DOHH2 (cell line): ENCODE measurements at regions not wholly inside any gene's neighbourhood (a gene's known extent, or its start where the extent isn't known, plus 50 kb on each side); places are given as distances from the start of the nearest gene placed in this dataset.

Source experiments
- H3F3A ChIP-seq: fragments of 200-600 bp; sonication (generic), shearing (Covaris generic); 2 replicates; pipeline ENCODE4 v1.6.0; 2016; ENCODE audit warnings: antibody characterized with exemption, mild to moderate bottlenecking; ENCODE audit not compliant: control insufficient read depth, insufficient read depth
- H3K27ac ChIP-seq: fragments of 200-600 bp; sonication (generic); 2 replicates; pipeline ENCODE4 v1.5.1; 2014; ENCODE audit warnings: low read depth, mild to moderate bottlenecking, low read length, moderate library complexity
- H3K27me3 ChIP-seq: fragments of 200-600 bp; sonication (generic); 2 replicates; pipeline ENCODE4 v1.6.1; 2014; ENCODE audit warnings: mild to moderate bottlenecking, low read length, mixed read lengths; ENCODE audit not compliant: control insufficient read depth
- H3K36me3 ChIP-seq: fragments of 200-600 bp; sonication (generic); 2 replicates; pipeline ENCODE4 v1.6.1; 2014; ENCODE audit warnings: mild to moderate bottlenecking, low read length, moderate library complexity, mixed read lengths; ENCODE audit not compliant: control insufficient read depth
- H3K4me1 ChIP-seq: fragments of 200-600 bp; sonication (generic); 2 replicates; pipeline ENCODE4 v1.6.1; 2014; ENCODE audit warnings: mild to moderate bottlenecking, low read length, mixed read lengths; ENCODE audit not compliant: control insufficient read depth
- H3K4me2 ChIP-seq: fragments of 200-600 bp; sonication (generic); 2 replicates; pipeline ENCODE4 v1.6.0; 2014; ENCODE audit warnings: mild to moderate bottlenecking, low read length, moderate library complexity
- H3K4me3 ChIP-seq: fragments of 200-600 bp; sonication (generic); 2 replicates; pipeline ENCODE4 v1.5.1; 2014; ENCODE audit warnings: mild to moderate bottlenecking, low read length, mixed read lengths
- H3K79me2 ChIP-seq: fragments of 200-600 bp; sonication (generic); 2 replicates; pipeline ENCODE4 v1.6.1; 2014; ENCODE audit warnings: mild to moderate bottlenecking, low read length, mixed read lengths; ENCODE audit not compliant: control insufficient read depth
- H3K9me2 ChIP-seq: fragments of 200-600 bp; sonication (generic); replicated peaks from 2 replicates; pipeline ENCODE4 v1.6.1; 2014; ENCODE audit warnings: mild to moderate bottlenecking, low read length, mixed read lengths; ENCODE audit not compliant: control insufficient read depth
- H3K9me3 ChIP-seq: fragments of 200-600 bp; sonication (generic); 2 replicates; pipeline ENCODE4 v1.6.1; 2014; ENCODE audit warnings: antibody characterized with exemption, low read length, mixed read lengths; ENCODE audit not compliant: control insufficient read depth, insufficient read depth
- H4K20me1 ChIP-seq: fragments of 200-600 bp; sonication (generic); 2 replicates; pipeline ENCODE4 v1.6.0; 2014; ENCODE audit warnings: low read depth, mild to moderate bottlenecking, antibody characterized with exemption, low read length, moderate library complexity; ENCODE audit not compliant: control insufficient read depth, insufficient read depth
- EZH2phosphoT487 ChIP-seq: fragments of 200-600 bp; sonication (generic); IDR thresholded peaks from 2 replicates; pipeline ENCODE4 v1.6.1; 2017; ENCODE audit warnings: borderline replicate concordance, mild to moderate bottlenecking, antibody characterized with exemption, low read length, moderate library complexity, mixed read lengths
- TF ChIP-seq, protein P1 (sequence below): fragments of 200-600 bp; sonication (generic); IDR thresholded peaks from one replicate; pipeline ENCODE4 v1.5.1; 2014; ENCODE audit warnings: antibody characterized with exemption, mild to moderate bottlenecking, low read depth, low read length; ENCODE audit not compliant: poor library complexity, severe bottlenecking

DNA sequence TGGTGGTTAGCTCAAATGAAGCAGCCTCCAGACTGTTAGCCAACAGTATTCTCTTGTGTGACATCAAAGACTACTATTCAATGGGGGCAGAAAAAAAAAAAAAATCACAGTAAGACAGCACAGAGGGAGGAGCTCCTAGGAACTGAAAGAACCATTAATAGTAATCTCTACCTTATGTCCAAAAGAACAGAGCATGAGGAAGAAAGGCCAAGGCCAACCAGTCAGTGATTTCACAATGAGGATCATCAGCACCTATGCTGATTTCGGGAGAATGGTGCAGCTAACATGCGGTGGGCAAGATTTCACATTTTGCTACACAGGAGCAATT lies 66.3 kb upstream of the SOX5 start:
- Histone ChIP-seq H3K4me3 (no peak overlapping the region), H3K9me3 (no peaks in the 10 kb centered on the region), H3K36me3 (no peaks in the 10 kb centered on the region), H3F3A (no peaks in the 10 kb centered on the region), H4K20me1 (no peaks in the 10 kb centered on the region), H3K27me3 (no peaks in the 10 kb centered on the region), H3K27ac (no peak overlapping the region), H3K79me2 (no peaks in the 10 kb centered on the region), H3K9me2 (no peaks in the 10 kb centered on the region), H3K4me2 (no peak overlapping the region), H3K4me1 (no peaks in the 10 kb centered on the region)
- TF ChIP-seq, protein P1, sequence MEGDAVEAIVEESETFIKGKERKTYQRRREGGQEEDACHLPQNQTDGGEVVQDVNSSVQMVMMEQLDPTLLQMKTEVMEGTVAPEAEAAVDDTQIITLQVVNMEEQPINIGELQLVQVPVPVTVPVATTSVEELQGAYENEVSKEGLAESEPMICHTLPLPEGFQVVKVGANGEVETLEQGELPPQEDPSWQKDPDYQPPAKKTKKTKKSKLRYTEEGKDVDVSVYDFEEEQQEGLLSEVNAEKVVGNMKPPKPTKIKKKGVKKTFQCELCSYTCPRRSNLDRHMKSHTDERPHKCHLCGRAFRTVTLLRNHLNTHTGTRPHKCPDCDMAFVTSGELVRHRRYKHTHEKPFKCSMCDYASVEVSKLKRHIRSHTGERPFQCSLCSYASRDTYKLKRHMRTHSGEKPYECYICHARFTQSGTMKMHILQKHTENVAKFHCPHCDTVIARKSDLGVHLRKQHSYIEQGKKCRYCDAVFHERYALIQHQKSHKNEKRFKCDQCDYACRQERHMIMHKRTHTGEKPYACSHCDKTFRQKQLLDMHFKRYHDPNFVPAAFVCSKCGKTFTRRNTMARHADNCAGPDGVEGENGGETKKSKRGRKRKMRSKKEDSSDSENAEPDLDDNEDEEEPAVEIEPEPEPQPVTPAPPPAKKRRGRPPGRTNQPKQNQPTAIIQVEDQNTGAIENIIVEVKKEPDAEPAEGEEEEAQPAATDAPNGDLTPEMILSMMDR = no peak
- TF ChIP-seq EZH2phosphoT487 = no peak

DNA sequence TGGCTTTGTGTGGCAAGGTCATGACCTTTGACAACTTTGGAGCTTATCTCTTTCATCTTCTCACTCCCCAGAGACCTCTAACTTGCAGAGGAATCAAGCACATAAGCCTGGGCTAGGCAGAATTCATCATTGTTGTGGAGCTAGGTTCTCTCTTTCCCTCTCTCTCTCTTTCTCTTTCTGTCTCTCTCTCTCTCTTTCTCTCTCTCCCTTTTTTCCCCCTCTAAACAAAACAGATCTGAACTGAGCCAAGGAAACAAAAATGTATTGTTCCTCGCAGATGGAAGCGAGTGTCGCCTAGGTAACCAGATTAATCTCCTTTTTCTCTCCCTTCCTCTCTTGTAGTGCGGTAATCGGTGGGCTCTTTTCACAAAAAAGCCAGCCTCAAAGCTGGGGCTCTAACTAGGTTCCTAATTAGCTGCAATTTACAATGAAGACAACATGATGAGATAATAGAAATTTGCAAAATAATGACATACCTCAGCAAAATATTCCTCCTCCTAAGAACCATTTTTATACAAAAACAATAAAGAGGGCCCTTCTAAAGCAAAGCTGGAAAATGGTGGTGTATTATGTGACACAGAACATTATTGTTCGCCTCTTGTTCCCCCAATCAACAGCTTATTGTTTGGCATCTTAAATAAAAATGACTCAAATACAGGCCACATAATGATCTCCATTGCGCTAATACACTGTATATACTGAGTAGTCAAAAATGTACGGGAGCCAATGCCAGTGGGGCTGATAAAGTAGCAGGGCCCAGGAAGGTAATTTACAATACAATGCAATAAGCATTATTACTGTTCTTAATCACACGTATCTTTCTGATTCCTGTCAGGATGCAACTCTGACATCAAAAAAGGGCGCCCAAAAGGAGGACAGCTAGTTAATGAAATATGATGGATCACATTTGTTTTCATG lies 65.7 kb upstream of the SOX5 start:
- no peaks in the 10 kb centered on the region for H3K36me3 ChIP-seq
- H3K27me3 ChIP-seq = no peaks in the 10 kb centered on the region
- no peaks in the 10 kb centered on the region for H3K4me1 ChIP-seq
- no peaks in the 10 kb centered on the region for H3K9me3 ChIP-seq
- no peaks in the 10 kb centered on the region for H3K9me2 ChIP-seq
- no peak overlapping the region for H3K27ac ChIP-seq
- H3F3A ChIP-seq = no peaks in the 10 kb centered on the region
- no peak overlapping the region for H3K4me3 ChIP-seq
- H3K4me2 ChIP-seq = no peak overlapping the region
- TF ChIP-seq EZH2phosphoT487 = no peak
- no peaks in the 10 kb centered on the region for H4K20me1 ChIP-seq
- H3K79me2 ChIP-seq = no peaks in the 10 kb centered on the region

DNA sequence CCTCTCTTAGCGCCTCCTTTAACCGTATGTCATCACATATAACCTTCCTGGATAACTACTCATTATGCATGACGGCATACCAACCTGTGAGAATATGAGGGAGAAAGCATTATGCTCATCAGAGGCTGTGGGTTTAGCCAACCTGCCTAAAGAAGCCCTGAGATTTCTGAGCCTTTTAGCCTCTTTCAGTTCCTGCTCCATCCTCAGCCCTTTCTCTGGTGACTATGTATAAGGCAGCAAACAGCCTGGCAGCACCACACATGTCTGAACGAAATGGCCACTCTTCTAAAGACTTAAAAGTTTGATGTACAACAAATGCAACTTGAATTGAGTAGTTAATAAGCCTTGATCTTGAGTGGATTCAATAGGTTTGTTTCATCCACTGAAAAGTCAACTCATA lies 64.8 kb upstream of the SOX5 start:
- H3K27me3 ChIP-seq = no peaks in the 10 kb centered on the region

DNA sequence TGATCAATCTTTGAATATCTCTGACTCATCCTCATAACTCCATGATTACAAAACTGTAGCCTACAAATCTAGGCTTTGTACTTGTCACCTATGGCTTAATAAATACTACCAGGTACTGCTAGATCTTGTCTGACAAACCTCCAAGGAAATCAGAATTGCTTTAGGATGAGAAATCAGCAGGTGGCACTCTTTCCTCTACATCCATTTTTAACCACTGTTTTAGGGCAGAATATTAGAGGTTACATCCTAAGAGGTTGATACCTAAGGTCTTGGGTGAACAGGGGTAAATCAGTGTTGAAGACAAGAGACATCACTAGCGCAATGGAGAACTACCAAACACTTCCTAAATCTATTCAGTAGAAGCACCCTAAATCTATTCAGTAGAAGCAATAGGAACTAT lies 63.1 kb upstream of the SOX5 start:
- H3K79me2 ChIP-seq = no peaks in the 10 kb centered on the region
- no peaks in the 10 kb centered on the region for H3K36me3 ChIP-seq
- no peaks in the 10 kb centered on the region for H3K9me2 ChIP-seq
- H3K27ac ChIP-seq = no peak overlapping the region
- no peak overlapping the region for H3K4me3 ChIP-seq
- no peak overlapping the region for H3K4me2 ChIP-seq
- no peaks in the 10 kb centered on the region for H3F3A ChIP-seq
- no peaks in the 10 kb centered on the region for H3K27me3 ChIP-seq
- TF ChIP-seq, protein P1 = no peak
- TF ChIP-seq EZH2phosphoT487 = no peak
- no peaks in the 10 kb centered on the region for H4K20me1 ChIP-seq
- no peaks in the 10 kb centered on the region for H3K9me3 ChIP-seq
- H3K4me1 ChIP-seq = no peaks in the 10 kb centered on the region

More for the DNA sequence above, 64.8 kb upstream of the SOX5 start:
- Histone ChIP-seq H3K9me3 (no peaks in the 10 kb centered on the region), H3K9me2 (no peaks in the 10 kb centered on the region), H3F3A (no peaks in the 10 kb centered on the region), H3K4me2 (no peak overlapping the region), H3K27ac (no peak overlapping the region), H3K4me3 (no peak overlapping the region), H3K36me3 (no peaks in the 10 kb centered on the region), H3K4me1 (no peaks in the 10 kb centered on the region), H4K20me1 (no peaks in the 10 kb centered on the region), H3K79me2 (no peaks in the 10 kb centered on the region)
- TF ChIP-seq, protein P1 = no peak
- no peak for TF ChIP-seq EZH2phosphoT487
